ENCODE measurements at regions not wholly inside any gene's neighbourhood (a gene's known extent, or its start where the extent isn't known, plus 50 kb on each side); places are given as distances from the start of the nearest gene placed in this dataset.
A peak's percentile ranks its signal among the peaks of the same experiment; 100 is the strongest.
"Not testable (repeated sequence)": the region's sequence is repeated elsewhere in the genome, so short reads cannot be mapped to it uniquely, and the experiment has no call there.

DNA sequence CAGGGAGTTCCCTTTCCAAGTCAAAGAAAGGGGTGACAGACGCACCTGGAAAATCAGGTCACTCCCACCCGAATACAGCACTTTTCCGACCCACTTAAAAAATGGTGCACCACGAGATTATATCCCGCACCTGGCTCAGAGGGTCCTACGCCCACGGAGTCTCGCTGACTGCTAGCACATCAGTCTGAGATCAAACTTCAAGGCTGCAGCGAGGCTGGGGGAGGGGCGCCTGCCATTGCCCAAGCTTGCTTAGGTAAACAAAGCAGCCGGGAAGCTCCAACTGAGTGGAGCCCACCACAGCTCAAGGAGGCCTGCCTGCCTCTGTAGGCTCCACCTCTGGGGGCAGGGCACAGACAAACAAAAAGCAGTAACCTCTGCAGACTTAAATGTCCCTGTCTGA, 277.8 kb upstream of the ARHGAP42 start:
- in situ Hi-C loops (cut with HindIII; ENCODE audit: low pct_ligation_motif_present, low pct_unique_long_range_greater_than_20kb, low sequenced_read_pairs); DNase-seq: not testable (repeated sequence)

DNA sequence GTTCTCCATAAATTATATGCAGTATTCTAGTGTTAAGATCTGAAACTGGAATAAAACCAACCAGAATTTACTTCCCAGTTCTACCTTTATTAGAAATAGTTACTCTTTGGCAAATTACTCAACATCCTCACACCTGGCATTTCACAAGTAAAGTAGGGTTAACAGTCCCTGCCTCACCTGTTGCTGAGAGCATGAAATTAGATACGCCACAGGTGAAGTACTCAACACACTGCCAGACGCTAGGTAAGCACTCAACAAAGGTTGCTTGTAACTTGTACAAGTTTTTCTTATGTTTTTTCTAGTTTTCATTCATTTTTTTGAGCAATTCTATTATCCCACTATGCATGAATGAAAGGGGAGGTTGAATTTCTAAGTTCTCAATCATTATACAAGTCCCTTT, 267.6 kb upstream of the ARHGAP42 start:
- in situ Hi-C loops (cut with HindIII; ENCODE audit: low pct_ligation_motif_present, low pct_unique_long_range_greater_than_20kb, low sequenced_read_pairs), result no loop called here
- DNase-seq, result no peak

DNA sequence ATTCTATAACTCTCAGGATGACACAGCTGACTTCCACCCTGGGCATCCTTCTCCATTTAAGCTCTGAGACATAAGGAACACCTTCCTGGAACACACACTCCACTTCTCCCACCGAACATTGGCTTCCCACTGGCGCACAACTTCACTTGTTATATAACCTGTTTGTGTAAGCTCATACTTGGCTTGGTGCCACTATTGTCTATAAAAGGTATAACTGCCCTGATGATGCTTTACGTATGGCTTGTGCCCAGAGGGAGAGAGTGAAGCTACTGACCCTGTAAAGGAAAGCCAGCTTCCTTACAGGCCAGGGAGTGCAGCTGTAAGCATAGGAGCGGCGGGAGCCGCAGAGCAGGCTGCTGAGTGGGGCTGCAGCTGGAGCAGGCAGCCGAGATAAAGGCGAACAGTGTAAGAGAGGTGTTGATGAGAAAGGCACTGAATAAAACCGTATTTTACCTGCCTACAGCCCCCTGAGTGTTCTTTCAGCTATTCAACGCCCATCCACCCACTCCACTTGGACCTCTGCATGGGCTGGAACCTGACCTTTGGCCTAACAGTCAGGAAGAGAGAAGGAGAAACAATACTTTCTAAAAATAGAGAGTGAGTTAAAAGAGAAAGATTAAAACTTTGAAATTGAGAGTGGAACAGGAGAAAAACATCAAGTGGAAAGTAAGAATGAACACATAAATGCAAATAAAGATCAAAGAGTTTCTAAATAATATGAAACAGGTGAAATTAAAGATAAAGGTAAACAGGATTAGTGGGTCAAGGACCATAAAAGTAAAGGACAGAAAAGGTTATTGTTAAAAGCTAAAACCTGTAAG, 252.1 kb upstream of the ARHGAP42 start:
- in situ Hi-C loops (cut with HindIII; ENCODE audit: low pct_ligation_motif_present, low pct_unique_long_range_greater_than_20kb, low sequenced_read_pairs), result no loop called here
- DNase-seq, result no peak

DNA sequence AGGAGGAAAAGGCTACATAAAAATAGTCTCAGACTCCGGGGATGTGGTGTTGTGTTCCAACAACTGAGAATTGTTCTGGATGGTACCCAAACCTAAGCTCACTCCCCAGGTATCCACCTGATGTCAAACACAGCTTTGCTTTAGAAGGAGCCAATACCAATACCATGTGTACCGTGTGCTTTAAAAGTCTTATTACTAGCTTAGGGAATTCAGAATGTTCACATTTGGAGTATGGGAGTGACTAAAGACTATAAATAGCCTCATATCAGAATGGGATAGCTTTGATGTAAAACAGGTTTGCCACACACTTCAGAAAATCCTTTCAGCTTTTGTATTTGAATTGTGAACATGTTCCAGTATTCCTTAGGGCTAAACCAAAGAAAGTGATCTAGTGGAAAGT, 248.7 kb upstream of the ARHGAP42 start:
- in situ Hi-C loops (cut with HindIII; ENCODE audit: low pct_ligation_motif_present, low pct_unique_long_range_greater_than_20kb, low sequenced_read_pairs), result no loop called here
- no peak for DNase-seq

DNA sequence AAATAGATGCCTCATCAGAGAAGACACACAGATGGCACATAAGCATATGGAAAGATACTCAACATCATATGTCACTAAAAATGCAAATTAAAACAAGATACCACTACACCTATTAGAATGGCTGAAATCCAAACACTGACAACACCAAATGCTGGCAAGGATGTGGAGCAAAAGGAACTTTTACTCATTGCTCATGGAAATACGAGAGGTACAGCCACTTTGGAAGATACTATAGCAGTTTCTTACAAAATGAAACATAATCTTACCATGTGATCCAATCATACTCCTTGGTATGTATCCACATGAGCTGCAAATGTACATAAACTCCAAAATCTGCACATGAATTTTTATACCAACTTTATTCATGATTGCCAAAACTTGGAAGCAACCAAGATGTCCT, 246.0 kb upstream of the ARHGAP42 start:
- in situ Hi-C loops (cut with HindIII; ENCODE audit: low pct_ligation_motif_present, low pct_unique_long_range_greater_than_20kb, low sequenced_read_pairs), result no loop called here

DNA sequence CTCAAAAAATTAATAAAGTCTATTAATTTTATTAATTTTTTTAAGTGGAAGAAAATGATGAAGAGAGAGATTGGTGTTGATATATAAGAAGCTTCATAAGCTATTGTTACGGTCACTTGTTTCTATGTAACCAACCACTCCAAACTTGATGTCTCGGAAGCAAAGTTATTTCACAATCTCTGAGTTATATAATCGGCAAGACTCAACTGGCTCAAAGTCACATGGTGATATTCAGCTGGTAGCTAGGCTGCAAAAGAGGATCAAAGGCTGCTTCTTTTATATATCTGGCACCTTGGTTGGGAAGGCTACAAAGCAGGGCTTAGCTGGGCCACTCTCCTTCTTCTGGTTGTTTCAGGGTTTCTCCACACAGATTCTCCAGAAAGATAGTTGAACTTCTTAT, 245.1 kb upstream of the ARHGAP42 start:
- in situ Hi-C loops (cut with HindIII; ENCODE audit: low pct_ligation_motif_present, low pct_unique_long_range_greater_than_20kb, low sequenced_read_pairs), result no loop called here
- no peak for DNase-seq

More for the DNA sequence above, 246.0 kb upstream of the ARHGAP42 start:
- no peak for DNase-seq

DNA sequence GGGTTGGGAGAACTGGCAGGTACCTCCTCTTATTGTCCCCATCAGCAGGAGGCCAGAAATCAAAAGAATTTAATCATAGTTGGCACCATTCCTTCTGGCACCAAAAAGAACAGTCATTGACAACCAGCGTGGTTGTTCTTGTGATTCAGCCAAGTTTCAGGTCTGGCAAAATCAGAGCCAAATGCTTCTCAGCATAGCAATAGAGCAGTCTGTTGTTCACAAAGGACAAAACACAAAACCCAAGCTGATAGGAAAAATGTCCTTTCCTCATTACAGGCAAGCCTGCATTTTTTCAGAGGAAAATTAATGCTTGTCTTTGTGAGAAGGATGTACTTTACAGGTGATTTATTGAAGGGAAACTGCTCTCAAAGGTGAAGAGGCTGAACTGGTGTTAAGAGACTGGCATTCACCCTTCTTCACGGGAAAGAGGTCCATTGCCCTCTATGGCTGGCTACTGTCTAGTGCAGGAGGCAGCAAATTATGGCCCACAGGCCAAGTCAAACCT, 241.8 kb upstream of the ARHGAP42 start:
- in situ Hi-C loops (cut with HindIII; ENCODE audit: low pct_ligation_motif_present, low pct_unique_long_range_greater_than_20kb, low sequenced_read_pairs), result no loop called here
- peak; percentile 11 for DNase-seq

DNA sequence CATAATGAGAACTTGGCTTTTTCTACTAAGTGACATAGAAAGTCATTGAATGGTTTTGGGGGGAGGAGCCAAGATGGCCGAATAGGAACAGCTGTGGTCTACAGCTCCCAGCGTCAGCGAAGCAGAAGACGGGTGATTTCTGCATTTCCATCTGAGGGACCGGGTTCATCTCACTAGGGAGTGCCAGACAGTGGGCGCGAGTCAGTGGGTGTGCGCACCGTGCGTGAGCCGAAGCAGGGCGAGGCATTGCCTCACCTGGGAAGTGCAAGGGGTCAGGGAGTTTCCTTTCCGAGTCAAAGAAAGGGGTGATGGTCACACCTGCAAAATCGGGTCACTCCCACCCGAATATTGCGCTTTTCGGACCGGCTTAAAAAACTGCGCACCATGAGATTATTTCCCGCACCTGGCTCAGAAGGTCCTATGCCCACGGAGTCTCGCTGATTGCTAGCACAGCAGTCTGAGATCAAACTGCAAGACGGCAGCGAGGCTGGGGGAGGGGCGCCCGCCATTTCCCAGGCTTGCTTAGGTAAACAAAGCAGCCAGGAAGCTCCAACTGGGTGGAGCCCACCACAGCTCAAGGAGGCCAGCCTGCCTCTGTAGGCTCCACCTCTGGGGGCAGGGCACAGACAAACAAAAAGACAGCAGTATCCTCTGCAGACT, 235.2 kb upstream of the ARHGAP42 start:
- in situ Hi-C loops (cut with HindIII; ENCODE audit: low pct_ligation_motif_present, low pct_unique_long_range_greater_than_20kb, low sequenced_read_pairs); DNase-seq: not testable (repeated sequence)

DNA sequence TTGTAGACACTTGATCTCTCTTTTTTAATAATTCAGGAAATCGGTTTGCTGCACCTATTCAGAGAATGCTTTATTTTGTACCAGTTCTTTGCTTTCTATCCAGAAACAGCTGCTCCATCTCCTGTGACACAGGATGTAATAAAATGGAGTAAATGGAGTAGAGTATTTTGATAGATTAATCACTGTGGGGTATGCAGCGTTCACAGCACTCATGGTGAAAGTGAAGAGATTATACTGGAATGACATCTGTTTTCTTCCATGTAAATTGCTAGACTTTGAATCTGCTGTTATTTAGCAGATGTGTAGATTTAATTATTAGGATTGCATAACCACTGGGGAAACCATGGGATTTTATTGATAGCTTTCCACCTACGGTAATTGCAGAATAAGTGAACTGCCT, 227.3 kb upstream of the ARHGAP42 start:
- no peak for DNase-seq
- in situ Hi-C loops (cut with HindIII; ENCODE audit: low pct_ligation_motif_present, low pct_unique_long_range_greater_than_20kb, low sequenced_read_pairs), result no loop called here

DNA sequence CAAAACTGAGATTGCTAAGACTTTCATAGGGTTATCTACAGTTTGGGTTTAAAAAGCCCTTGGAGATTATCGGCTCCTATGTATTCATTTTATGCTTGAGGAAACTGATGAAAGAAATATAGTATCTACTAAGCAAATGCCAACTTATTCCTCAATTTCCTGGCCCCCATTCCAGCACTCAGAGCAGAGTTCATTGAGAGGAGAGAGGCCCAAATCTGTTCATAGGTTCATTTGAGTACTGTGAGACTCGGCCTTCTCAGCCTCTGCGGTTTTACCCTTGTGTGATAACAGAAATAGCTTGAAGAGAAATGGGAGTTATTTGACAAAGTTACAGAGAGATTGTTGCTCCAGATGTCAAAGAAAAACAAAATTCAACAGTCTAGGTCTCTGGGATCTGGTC, 226.7 kb upstream of the ARHGAP42 start:
- no peak for DNase-seq
- in situ Hi-C loops (cut with HindIII; ENCODE audit: low pct_ligation_motif_present, low pct_unique_long_range_greater_than_20kb, low sequenced_read_pairs), result no loop called here

DNA sequence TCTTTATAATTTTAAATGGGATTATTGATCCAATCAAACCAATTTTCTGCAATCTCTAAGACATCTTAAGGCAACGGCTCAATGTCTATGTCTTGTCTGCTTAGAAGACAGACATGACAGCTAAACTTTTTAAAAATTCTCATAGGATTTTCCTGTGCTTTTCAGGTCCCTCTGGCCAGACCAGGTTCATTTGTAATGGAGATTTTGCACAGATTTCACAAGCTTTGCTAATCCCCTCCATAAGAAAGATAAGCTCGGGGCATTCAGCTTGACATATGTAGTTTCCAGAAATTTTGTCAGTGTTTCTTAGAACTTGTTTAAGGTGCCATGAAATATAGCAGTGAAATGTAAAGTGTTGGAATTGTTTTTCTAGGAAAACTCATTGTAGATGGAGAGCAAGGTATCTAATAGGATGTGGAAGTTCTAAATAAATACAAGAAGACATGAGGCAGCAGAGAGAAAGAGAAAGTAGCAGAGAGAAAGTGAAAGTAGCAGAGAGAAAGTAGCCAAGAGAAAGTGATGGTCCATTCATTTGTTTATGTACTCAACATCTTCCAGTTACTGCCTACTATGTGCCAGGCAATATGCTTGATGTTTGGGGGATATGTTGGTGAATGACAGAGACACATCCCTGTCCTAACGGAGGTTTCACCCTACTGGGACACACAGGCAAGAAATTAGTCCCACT, 219.1 kb upstream of the ARHGAP42 start:
- in situ Hi-C loops (cut with HindIII; ENCODE audit: low pct_ligation_motif_present, low pct_unique_long_range_greater_than_20kb, low sequenced_read_pairs), result no loop called here
- no peak for DNase-seq

DNA sequence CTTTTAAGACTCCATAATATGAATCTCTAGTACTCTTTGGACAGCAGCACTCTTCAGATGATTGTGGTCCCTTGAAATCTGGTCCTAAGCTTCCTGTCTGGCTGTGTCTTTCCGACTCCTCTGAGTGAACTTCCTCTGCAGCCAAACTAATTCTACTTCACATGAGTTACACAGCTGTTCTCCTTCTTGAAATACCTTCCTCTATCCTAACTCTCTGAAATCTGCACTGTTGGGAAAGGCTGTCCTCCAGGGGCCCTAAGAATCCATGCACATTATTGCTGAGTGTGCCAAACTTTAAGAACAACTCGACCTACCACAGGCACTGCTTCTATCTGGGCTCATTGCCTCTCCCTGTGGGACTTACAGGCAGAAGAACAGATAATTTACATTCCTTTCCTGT, 217.3 kb upstream of the ARHGAP42 start:
- in situ Hi-C loops (cut with HindIII; ENCODE audit: low pct_ligation_motif_present, low pct_unique_long_range_greater_than_20kb, low sequenced_read_pairs), result no loop called here
- no peak for DNase-seq

DNA sequence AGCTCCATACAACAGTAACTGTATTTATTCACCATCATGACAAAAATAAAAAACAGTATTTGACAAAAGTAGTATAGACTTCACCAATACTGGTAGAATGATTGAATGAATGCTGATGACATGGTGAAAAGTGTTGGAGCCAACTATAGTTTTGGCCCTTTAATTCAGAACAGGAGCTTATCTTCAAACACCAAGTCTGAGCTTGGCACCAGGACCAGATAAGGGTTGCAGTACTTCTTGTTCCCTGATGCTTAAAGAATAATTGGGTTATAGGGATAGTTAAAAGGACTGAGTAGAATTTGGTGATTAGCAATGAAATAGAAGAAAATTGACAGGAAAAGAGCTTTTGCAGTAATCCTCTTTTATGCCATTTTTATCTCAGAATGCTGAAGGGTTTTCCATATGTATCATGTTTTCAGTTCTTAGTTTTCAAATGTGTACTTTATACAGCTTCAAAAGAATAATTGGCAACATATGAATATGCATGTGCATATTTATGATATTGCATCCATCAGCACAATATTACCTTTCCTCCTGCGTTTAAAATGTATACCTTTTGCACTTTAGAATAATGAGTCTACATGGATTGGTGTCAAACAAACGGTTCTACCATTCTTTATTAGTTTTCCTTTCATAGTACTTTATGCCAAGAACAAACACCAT, 214.2 kb upstream of the ARHGAP42 start:
- in situ Hi-C loops (cut with HindIII; ENCODE audit: low pct_ligation_motif_present, low pct_unique_long_range_greater_than_20kb, low sequenced_read_pairs), result no loop called here

DNA sequence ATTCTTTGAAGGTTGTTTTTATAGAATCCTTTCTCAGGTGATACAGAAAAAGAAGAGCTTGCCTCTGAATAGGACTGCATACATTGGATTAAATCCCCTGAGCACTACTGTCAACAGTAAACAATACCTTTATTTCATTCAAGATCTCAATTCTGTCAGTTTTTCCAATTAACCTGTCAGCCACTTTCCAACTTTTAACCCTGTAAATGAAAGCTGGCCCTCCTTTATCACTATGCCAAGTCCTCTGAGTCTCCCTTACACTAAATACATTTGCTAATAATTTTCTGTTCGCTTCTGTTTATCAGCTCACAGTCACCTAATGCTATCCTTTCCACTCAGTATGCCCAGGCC, 213.7 kb upstream of the ARHGAP42 start:
- in situ Hi-C loops (cut with HindIII; ENCODE audit: low pct_ligation_motif_present, low pct_unique_long_range_greater_than_20kb, low sequenced_read_pairs), result no loop called here
- DNase-seq, result no peak

More for the DNA sequence above, 214.2 kb upstream of the ARHGAP42 start:
- no peak for DNase-seq

DNA sequence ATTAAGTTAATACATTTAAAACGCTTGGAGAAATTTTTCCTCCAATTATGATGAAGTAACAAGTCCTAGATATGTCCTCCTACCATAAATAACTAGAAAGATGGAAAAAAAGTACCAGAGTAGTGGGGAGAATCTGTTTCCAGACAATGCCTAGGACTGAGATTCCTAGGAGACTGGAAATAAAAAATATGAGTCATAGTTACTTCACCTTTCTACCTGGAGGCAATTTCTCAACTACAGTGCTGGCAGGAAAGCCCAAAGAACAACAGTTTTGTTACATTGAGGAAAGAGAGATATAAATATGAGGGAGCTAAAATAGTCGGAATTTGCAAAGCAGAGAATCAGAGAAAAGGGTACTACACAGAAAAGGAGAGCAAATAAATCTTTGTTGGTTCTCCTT, 202.1 kb upstream of the ARHGAP42 start:
- DNase-seq, result no peak
- in situ Hi-C loops (cut with HindIII; ENCODE audit: low pct_ligation_motif_present, low pct_unique_long_range_greater_than_20kb, low sequenced_read_pairs), result no loop called here

DNA sequence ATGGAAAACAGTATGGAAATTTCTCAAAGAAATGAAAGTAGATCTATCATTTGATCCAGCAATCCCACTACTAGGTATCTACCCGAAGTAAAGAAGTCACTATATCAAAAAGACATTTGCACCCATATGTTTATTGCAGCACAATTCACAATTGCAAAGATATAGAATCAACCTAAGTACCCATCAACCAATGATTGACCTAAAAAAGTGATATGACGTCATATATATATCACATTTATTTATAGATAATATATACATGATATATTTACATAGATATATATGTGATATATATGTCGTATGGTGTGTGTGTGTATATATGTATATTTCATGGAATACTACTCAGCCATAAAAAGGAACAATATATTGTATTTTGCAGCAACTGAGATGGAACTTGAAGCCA, 188.3 kb upstream of the ARHGAP42 start:
- in situ Hi-C loops (cut with HindIII; ENCODE audit: low pct_ligation_motif_present, low pct_unique_long_range_greater_than_20kb, low sequenced_read_pairs), result no loop called here
- no peak for DNase-seq

DNA sequence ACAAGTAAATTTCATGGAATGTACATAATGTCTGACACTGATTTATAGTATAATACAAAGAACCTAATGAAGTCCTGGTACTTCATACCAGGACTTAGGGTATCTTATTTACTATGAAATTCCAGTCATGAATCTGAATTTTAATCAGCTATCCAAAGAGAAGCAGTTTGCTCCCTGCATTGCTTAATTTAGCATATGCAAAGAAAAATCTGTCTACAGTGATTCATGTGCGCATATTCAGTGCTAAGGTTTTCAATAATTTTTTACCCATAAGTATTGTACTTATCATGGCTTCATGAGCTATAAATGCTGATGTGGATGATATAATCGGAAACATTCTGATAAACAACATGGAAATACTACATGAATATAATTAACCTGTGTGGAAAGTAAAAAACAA, 185.6 kb upstream of the ARHGAP42 start:
- in situ Hi-C loops (cut with HindIII; ENCODE audit: low pct_ligation_motif_present, low pct_unique_long_range_greater_than_20kb, low sequenced_read_pairs), result no loop called here
- DNase-seq, result no peak

DNA sequence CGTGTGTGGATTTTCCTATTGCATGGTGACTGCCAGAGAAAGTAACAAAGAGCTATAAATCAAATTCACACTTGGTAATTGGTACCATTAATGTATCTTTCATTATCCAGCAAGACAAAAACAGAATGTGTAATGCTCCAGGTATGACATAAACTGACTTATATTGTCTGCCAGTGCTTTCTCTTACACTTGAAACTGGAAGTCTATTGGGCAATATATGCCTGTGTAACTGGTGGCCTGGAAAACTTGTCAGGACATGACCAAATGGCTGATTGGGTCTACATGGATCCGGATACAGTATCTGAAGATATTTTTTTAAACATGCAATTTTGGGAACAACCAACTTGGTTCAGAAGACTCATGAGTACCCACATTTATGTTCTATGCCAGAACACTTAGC, 174.6 kb upstream of the ARHGAP42 start:
- in situ Hi-C loops (cut with HindIII; ENCODE audit: low pct_ligation_motif_present, low pct_unique_long_range_greater_than_20kb, low sequenced_read_pairs), result no loop called here
- no peak for DNase-seq

DNA sequence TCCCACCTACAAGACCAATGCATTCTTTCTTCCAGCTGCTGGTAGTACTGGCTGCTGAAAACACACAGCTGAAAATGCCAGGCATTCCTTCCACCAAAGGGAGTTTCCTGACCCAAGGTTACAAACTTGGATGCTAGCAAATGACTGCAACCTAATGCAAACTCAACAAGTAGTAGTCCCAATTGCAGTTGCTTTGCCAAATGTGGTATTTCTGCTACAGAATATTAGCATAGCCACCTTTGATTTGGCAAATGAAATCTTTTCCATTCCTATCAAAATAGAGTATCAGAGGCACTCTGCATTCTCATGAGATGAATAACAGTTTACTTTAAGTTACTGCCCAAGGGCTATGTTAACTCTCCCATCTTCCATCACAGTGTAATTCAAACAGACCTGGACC, 172.0 kb upstream of the ARHGAP42 start:
- DNase-seq, result peak; percentile 1
- in situ Hi-C loops (cut with HindIII; ENCODE audit: low pct_ligation_motif_present, low pct_unique_long_range_greater_than_20kb, low sequenced_read_pairs), result no loop called here

All from ACHN (cell line).